ENCODE measurements at regions not wholly inside any gene's neighbourhood (a gene's known extent, or its start where the extent isn't known, plus 50 kb on each side); places are given as distances from the start of the nearest gene placed in this dataset.

GRCh38 chr12:65529771-65530435 lies 251.4 kb downstream of the MSRB3 start:
- no peak overlapping the region for H3K4me3 ChIP-seq (replicated peaks in 1 of 3; ENCODE audit: insufficient read depth in 1 of 3, low read depth in 1 of 3, low read length in 3 of 3)
- no peak overlapping the region for H3K4me2 ChIP-seq (ENCODE audit: insufficient read depth, low read length)
- DNase-seq (ENCODE audit: low read depth, low spot score) (no peak), FAIRE-seq (no peak)
- no peak overlapping the region for H2AFZ ChIP-seq (ENCODE audit: low read depth, low read length)
- peaks cover 38% of the 10 kb centered on the region for H3K4me1 ChIP-seq (ENCODE audit: control insufficient read depth, extremely low read depth, insufficient read depth, low read length)
- CTCF ChIA-PET, result no interaction called here
- TF ChIP-seq MYC (IDR thresholded peaks at IDR 0.05; ENCODE audit: low read depth, low read length), result no peak
- no peak for TF ChIP-seq JUN (IDR thresholded peaks at IDR 0.05; ENCODE audit: borderline replicate concordance, insufficient read depth, insufficient read length, low read depth)
- no peak for TF ChIP-seq POLR2AphosphoS5 (IDR thresholded peaks at IDR 0.05; ENCODE audit: insufficient read depth, low read depth, low read length)
- no peak for TF ChIP-seq FOS (IDR thresholded peaks at IDR 0.05; ENCODE audit: borderline replicate concordance, insufficient read depth, low read length)
- no peak for TF ChIP-seq GATA2 (IDR thresholded peaks at IDR 0.05; ENCODE audit: insufficient read depth, insufficient read length, low read depth, low read length)
- no peak for TF ChIP-seq POLR2A (IDR thresholded peaks at IDR 0.05; ENCODE audit: low read depth, low read length)
- TF ChIP-seq CTCF (IDR thresholded peaks at IDR 0.05; ENCODE audit: extremely low read depth in 1 of 2, insufficient read depth in 1 of 2, low read depth in 1 of 2, low read length in 2 of 2), result no peak
- TF ChIP-seq EZH2 (IDR thresholded peaks at IDR 0.05; ENCODE audit: borderline replicate concordance, low read depth, low read length, severe bottlenecking), result no peak
- TF ChIP-seq MAX (IDR thresholded peaks at IDR 0.05; ENCODE audit: insufficient read depth, insufficient read length), result no peak
- H3K9me1 ChIP-seq (replicated peaks; ENCODE audit: control insufficient read depth, extremely low read depth, insufficient read depth, low read length), result no peaks in the 10 kb centered on the region
- BruUV-seq (replicated peaks), result no TSS peak
- H3K36me3 ChIP-seq (ENCODE audit: control insufficient read depth in 2 of 2, extremely low read depth in 1 of 2, insufficient read depth in 2 of 2, low read length in 2 of 2), result no peaks in the 10 kb centered on the region
- H3K9me3 ChIP-seq (replicated peaks; ENCODE audit: control insufficient read depth, insufficient read depth, low read length), result no peaks in the 10 kb centered on the region
- H4K20me1 ChIP-seq (replicated peaks; ENCODE audit: control insufficient read depth, extremely low read depth, insufficient read depth, low read length), result no peaks in the 10 kb centered on the region
- H3K9ac ChIP-seq (replicated peaks; ENCODE audit: extremely low read depth, insufficient read depth, low read length), result no peak overlapping the region
- intact Hi-C loops (cut with micrococcal nuclease) (loop anchor here (10.0 kb wide), 2 partner anchors 435 to 635 kb away; no protein-coding TSS in a partner anchor), dilution Hi-C loops (cut with MboI; ENCODE audit: extremely low pct_ligation_motif_present, low sequenced_read_pairs) (no loop called here)
- no peaks in the 10 kb centered on the region for H3K79me2 ChIP-seq (ENCODE audit: control insufficient read depth, insufficient read depth, low read length)
- H3K27me3 ChIP-seq (ENCODE audit: control insufficient read depth in 2 of 2, insufficient read depth in 2 of 2, low read length in 2 of 2), result no peaks in the 10 kb centered on the region
- POLR2A ChIA-PET, result interaction anchor here (0.7 kb wide), 1 partner anchor 58 kb away, joined by 3 read pairs; no protein-coding TSS in a partner anchor
- H3K27ac ChIP-seq (ENCODE audit: insufficient read depth, low read depth, low read length), result no peak overlapping the region
